OCI-LY7 (cell line): ENCODE measurements at regions not wholly inside any gene's neighbourhood (a gene's known extent, or its start where the extent isn't known, plus 50 kb on each side); places are given as distances from the start of the nearest gene placed in this dataset.

Experiments used
- BruUV-seq: library from RNA; stranded (reverse); fragments of 400-500 nt; replicated peaks from 2 replicates; lab custom pipeline; 2021; lab: Mats Ljungman, UMichigan
- CTCF ChIA-PET: fragments of 300-600 bp; sonication (Branson Sonifier 250); formaldehyde crosslinking; loops from one replicate; lab custom pipeline; 2022; ENCODE audit warnings: antibody characterized with exemption; ENCODE audit not compliant: unreplicated experiment; lab: Charles Lee
- POLR2A ChIA-PET: fragments of 300-600 bp; sonication (Branson Sonifier 250); formaldehyde crosslinking; loops from one replicate; lab custom pipeline; 2022; ENCODE audit warnings: antibody characterized with exemption; lab: Charles Lee
- DNase-seq: peaks from one replicate; pipeline ENCODE4 v3.0.0-alpha.2; 2015; ENCODE audit warnings: low spot score
- H2AFZ ChIP-seq: fragments of 200-600 bp; sonication (generic), shearing (Covaris generic); 2 replicates; pipeline ENCODE4 v1.6.1; 2014; ENCODE audit warnings: mild to moderate bottlenecking, antibody characterized with exemption, low read length, moderate library complexity
- H3K27ac ChIP-seq: fragments of 200-600 bp; sonication (generic); 2 replicates; pipeline ENCODE4 v1.5.1; 2014; ENCODE audit warnings: mixed run types, low read depth, mild to moderate bottlenecking, moderate library complexity, low read length, inconsistent platforms; ENCODE audit not compliant: poor library complexity, severe bottlenecking
- H3K36me3 ChIP-seq: fragments of 200-600 bp; sonication (generic); 2 replicates; pipeline ENCODE4 v1.6.1; 2014; ENCODE audit warnings: mild to moderate bottlenecking, antibody characterized with exemption, low read length, moderate library complexity, mixed read lengths; ENCODE audit not compliant: insufficient read depth
- H3K4me1 ChIP-seq: fragments of 200-600 bp; sonication (generic); 2 replicates; pipeline ENCODE4 v1.5.1; 2014; ENCODE audit warnings: mild to moderate bottlenecking, low read length; ENCODE audit not compliant: insufficient read depth, poor library complexity, severe bottlenecking
- H3K4me2 ChIP-seq: fragments of 200-600 bp; sonication (generic); 2 replicates; pipeline ENCODE4 v1.6.1; 2014; ENCODE audit warnings: mild to moderate bottlenecking, low read length
- H3K4me3 ChIP-seq: fragments of 200-600 bp; sonication (generic); 2 replicates; pipeline ENCODE4 v1.5.1; 2014; ENCODE audit warnings: mild to moderate bottlenecking, low read depth, low read length; ENCODE audit not compliant: poor library complexity, severe bottlenecking
- H3K79me2 ChIP-seq: fragments of 200-600 bp; sonication (generic); 2 replicates; pipeline ENCODE4 v1.6.1; 2016; ENCODE audit warnings: low read depth, mild to moderate bottlenecking, low read length, moderate library complexity, mixed read lengths; ENCODE audit not compliant: insufficient read depth
- H3K9me2 ChIP-seq: fragments of 200-600 bp; sonication (generic); 2 replicates; pipeline ENCODE4 v1.6.1; 2016; ENCODE audit warnings: mild to moderate bottlenecking, low read length, mixed read lengths; ENCODE audit not compliant: insufficient read depth
- H3K9me3 ChIP-seq: fragments of 200-600 bp; sonication (generic); 2 replicates; pipeline ENCODE4 v1.6.1; 2014; ENCODE audit warnings: mild to moderate bottlenecking, mixed run types, low read length, mixed read lengths
- H4K20me1 ChIP-seq: fragments of 200-600 bp; sonication (generic); 2 replicates; pipeline ENCODE4 v1.6.1; 2014; ENCODE audit warnings: mild to moderate bottlenecking, antibody characterized with exemption, low read length, moderate library complexity, mixed read lengths; ENCODE audit not compliant: insufficient read depth
- CTCF ChIP-seq: fragments of 200-600 bp; sonication (generic); conservative IDR thresholded peaks from 2 replicates; pipeline ENCODE4 v1.5.1; 2014; ENCODE audit warnings: mild to moderate bottlenecking, antibody characterized with exemption, low read length, moderate library complexity, mixed read lengths
- EZH2phosphoT487 ChIP-seq: fragments of 200-600 bp; sonication (generic); IDR thresholded peaks from 2 replicates; pipeline ENCODE4 v1.6.1; 2018; ENCODE audit warnings: low read depth, borderline replicate concordance, mild to moderate bottlenecking, mixed run types, antibody characterized with exemption, low read length, moderate library complexity, mixed read lengths
- intact Hi-C: fragments of 100-400 bp; cut with micrococcal nuclease; formaldehyde crosslinking; loops from one replicate; pipeline ENCODE4 v1.10.0; 2022; ENCODE audit not compliant: unreplicated experiment

DNA sequence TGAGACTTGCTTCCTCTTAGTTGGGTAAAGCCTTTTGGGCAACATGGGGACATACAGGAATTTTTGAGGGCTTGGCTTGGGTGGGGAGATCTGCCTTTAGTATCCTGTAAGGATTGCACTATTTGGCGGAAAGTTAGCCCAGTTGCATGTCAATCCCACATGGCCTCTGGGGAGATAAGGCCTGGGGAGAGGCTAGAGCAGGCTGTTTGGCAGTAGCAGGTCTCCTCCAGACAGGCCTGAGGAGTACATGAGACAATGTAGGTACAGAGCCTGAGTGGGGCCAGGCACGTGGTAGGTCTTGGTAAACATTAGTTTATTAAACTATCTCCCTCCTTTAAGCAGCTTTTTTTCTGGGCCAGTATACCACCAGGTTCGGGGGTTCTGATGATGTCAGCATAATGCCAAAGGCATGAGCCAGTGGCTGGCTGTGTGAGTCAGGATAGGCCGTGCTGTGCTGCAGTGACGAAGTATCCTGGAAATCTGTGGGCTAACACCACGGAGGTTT lies 147.9 kb downstream of the VEGFA start:
- TF ChIP-seq EZH2phosphoT487 (no peak), CTCF (no peak)
- BruUV-seq, result no TSS peak
- H4K20me1 ChIP-seq, result no peaks in the 10 kb centered on the region
- H3K4me3 ChIP-seq, result no peak overlapping the region
- H3K36me3 ChIP-seq, result no peaks in the 10 kb centered on the region
- H3K27ac ChIP-seq, result no peak overlapping the region
- DNase-seq, result no peak
- ChIA-PET CTCF (interaction anchor here (0.6 kb wide), 1 partner anchor 9 kb away, joined by 3 read pairs; no protein-coding TSS in a partner anchor), POLR2A (no interaction called here)
- no peaks in the 10 kb centered on the region for H3K9me3 ChIP-seq
- H3K4me1 ChIP-seq, result no peaks in the 10 kb centered on the region
- H3K9me2 ChIP-seq, result no peaks in the 10 kb centered on the region
- intact Hi-C loops, result no loop called here
- H3K4me2 ChIP-seq, result no peak overlapping the region
- no peak overlapping the region for H2AFZ ChIP-seq
- no peaks in the 10 kb centered on the region for H3K79me2 ChIP-seq

DNA sequence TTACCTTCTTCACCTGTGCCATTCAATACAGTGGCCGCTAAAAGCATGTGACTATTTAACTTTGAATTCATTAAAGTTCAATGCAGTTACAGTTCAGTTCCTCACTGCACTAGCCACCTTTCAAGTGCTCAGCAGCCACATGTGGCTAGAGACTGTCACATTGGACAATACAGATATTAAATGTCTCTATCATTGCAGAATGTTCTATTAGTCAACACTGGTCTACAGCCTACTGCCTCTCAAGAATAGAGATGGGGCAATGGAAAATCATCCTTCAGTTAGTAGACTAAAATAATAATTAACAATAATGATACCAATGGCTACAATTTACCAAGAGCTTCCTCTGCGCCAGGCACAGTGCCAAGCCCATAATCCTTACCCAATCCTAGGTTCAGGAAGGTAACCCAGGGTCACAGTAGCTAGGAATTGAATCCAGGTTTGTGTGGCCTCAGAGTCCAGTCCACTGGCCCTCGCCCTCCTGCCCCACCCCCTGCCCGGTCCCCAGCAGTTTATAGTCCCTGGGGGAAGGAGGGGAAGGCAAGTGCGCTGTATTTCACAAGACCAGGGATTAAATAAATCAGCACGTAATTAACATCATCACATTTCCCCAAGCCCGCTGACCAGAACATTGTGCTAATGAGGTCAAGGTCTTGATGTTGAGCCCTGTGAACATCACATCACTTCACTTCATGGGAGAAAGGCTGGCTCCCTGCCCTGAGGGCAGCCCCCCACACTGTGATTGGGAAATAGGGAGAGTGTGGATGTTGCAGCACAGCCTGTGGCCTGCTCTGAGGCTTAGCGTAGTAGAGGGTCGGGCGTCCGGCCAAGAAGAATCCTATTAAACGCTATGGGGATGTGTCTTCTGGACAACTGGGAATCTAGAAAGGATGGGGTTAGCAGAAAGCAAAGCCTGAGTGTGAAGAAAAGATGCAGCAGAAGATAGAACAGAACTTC lies 147.2 kb downstream of the VEGFA start:
- no peak for TF ChIP-seq EZH2phosphoT487
- no peak for TF ChIP-seq CTCF
- no peak for DNase-seq
- no peaks in the 10 kb centered on the region for H3K36me3 ChIP-seq
- no peaks in the 10 kb centered on the region for H4K20me1 ChIP-seq
- POLR2A ChIA-PET, result no interaction called here
- H3K4me3 ChIP-seq, result no peak overlapping the region
- H3K9me3 ChIP-seq, result no peaks in the 10 kb centered on the region
- no peaks in the 10 kb centered on the region for H3K79me2 ChIP-seq
- no peak overlapping the region for H2AFZ ChIP-seq
- CTCF ChIA-PET, result no interaction called here
- no peak overlapping the region for H3K4me2 ChIP-seq
- intact Hi-C loops, result no loop called here
- no TSS peak for BruUV-seq
- H3K9me2 ChIP-seq, result no peaks in the 10 kb centered on the region
- no peaks in the 10 kb centered on the region for H3K4me1 ChIP-seq
- H3K27ac ChIP-seq, result no peak overlapping the region
